Stimulated activated effector memory CD8-positive, alpha-beta T cell treated with anti-CD3 and anti-CD28 coated beads, Interleukin-12 subunit alpha, Interleukin-12 subunit beta, amount 100 ng/mL, for 72 hours (primary cell): ENCODE measurements at regions not wholly inside any gene's neighbourhood (a gene's known extent, or its start where the extent isn't known, plus 50 kb on each side); places are given as distances from the start of the nearest gene placed in this dataset.
A peak's percentile ranks its signal among the peaks of the same experiment; 100 is the strongest.
"Not testable (repeated sequence)": the region's sequence is repeated elsewhere in the genome, so short reads cannot be mapped to it uniquely, and the experiment has no call there.

Experiments used
- ATAC-seq: fragments of 150-1000 bp; cut with Tn5 transposase; 2 replicates; pipeline ENCODE4 v1.10.0; 2021
- DNase-seq, 2 donors: peaks; one replicate each; pipeline ENCODE4 v3.0.0; 2021 to 2022; ENCODE audit warnings: low spot score in 2 of 2
- H3K27ac Mint-ChIP-seq: one replicate; pipeline ENCODE4 v1.8.0; 2022; ENCODE audit warnings: mild to moderate bottlenecking, mixed read lengths
- H3K36me3 Mint-ChIP-seq: one replicate; pipeline ENCODE4 v1.8.0; 2022; ENCODE audit warnings: mild to moderate bottlenecking, mixed read lengths
- H3K4me1 Mint-ChIP-seq: one replicate; pipeline ENCODE4 v1.8.0; 2022; ENCODE audit warnings: mixed read lengths
- H3K4me3 Mint-ChIP-seq: one replicate; pipeline ENCODE4 v1.8.0; 2022; ENCODE audit warnings: mild to moderate bottlenecking, mixed read lengths
- H3K9me3 Mint-ChIP-seq: one replicate; pipeline ENCODE4 v1.8.0; 2022; ENCODE audit warnings: mixed read lengths

DNA sequence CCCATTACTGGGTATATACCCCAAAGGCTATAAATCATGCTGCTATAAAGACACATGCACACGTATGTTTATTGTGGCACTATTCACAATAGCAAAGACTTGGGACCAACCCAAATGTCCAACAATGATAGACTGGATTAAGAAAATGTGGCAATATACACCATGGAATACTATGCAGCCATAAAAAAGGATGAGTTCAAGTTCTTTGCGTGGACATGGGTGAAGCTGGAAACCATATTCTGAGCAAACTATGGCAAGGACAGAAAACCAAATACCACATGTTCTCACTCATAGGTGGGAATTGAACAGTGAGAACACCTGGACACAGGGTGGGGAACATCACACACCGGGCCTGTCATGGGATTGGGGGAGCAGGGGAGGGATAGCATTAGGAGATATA, 54.4 kb upstream of the MUCL1 start:
- H3K36me3 Mint-ChIP-seq, DNase-seq, H3K9me3 Mint-ChIP-seq, ATAC-seq, H3K4me1 Mint-ChIP-seq, H3K27ac Mint-ChIP-seq, H3K4me3 Mint-ChIP-seq: not testable (repeated sequence)

GRCh38 chr12:54798651-54799050, 55.7 kb upstream of the MUCL1 start:
- Mint-ChIP-seq H3K9me3 (no peaks in the 10 kb centered on the region), H3K36me3 (no peaks in the 10 kb centered on the region), H3K27ac (no peak overlapping the region), H3K4me3 (no peak overlapping the region), H3K4me1 (no peaks in the 10 kb centered on the region)
- ATAC-seq, result no peak
- DNase-seq, result no peak

DNA sequence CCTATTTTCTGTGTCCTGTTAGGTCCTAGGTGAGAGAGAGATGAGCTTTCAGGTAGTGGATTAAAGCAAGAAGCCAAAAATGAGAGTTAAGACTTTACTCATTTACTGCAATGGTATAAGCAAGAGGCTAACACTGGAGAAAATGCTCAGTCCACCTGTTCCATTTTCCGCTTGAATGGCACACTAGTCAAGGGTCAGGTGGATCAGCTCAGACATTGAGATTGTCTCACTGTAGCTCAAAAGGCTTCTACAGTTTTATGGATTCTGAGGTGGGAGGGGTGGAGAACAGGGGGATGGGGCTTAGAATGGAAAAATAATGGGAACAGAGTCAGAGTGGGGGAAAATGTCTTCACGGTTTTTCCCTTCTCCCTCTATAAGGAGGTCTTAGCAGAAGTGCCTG, 57.3 kb upstream of the MUCL1 start:
- Mint-ChIP-seq H3K27ac (no peak overlapping the region), H3K36me3 (no peaks in the 10 kb centered on the region), H3K4me1 (no peaks in the 10 kb centered on the region), H3K9me3 (no peaks in the 10 kb centered on the region), H3K4me3 (no peak overlapping the region)
- DNase-seq (no peak), ATAC-seq (no peak)

GRCh38 chr12:54795644-54796043, 58.7 kb upstream of the MUCL1 start:
- H3K9me3 Mint-ChIP-seq, result no peaks in the 10 kb centered on the region
- no peak for ATAC-seq
- no peak overlapping the region for H3K27ac Mint-ChIP-seq
- H3K4me3 Mint-ChIP-seq, result no peak overlapping the region
- no peaks in the 10 kb centered on the region for H3K4me1 Mint-ChIP-seq
- H3K36me3 Mint-ChIP-seq, result no peaks in the 10 kb centered on the region
- no peak for DNase-seq

- ATAC-seq, result no peak
- Mint-ChIP-seq H3K27ac (no peak overlapping the region), H3K9me3 (peaks cover 21% of the 10 kb centered on the region), H3K4me1 (no peaks in the 10 kb centered on the region), H3K36me3 (no peaks in the 10 kb centered on the region), H3K4me3 (no peak overlapping the region)
- no peak for DNase-seq
Observed at GRCh38 chr12:54786081-54786480, 68.2 kb upstream of the MUCL1 start.

- H3K9me3 Mint-ChIP-seq, result peaks cover 21% of the 10 kb centered on the region
- ATAC-seq, result no peak
- H3K27ac Mint-ChIP-seq, result no peak overlapping the region
- H3K4me1 Mint-ChIP-seq, result no peaks in the 10 kb centered on the region
- H3K36me3 Mint-ChIP-seq, result no peaks in the 10 kb centered on the region
- H3K4me3 Mint-ChIP-seq, result no peak overlapping the region
- DNase-seq, result no peak
Observed at GRCh38 chr12:54784115-54784514, 70.2 kb upstream of the MUCL1 start.

GRCh38 chr12:54777031-54777430, 77.3 kb upstream of the MUCL1 start:
- not testable (repeated sequence) for H3K9me3 Mint-ChIP-seq, H3K27ac Mint-ChIP-seq, DNase-seq, H3K4me1 Mint-ChIP-seq, H3K4me3 Mint-ChIP-seq, H3K36me3 Mint-ChIP-seq, ATAC-seq

- no peak overlapping the region for H3K4me3 Mint-ChIP-seq
- no peak overlapping the region for H3K27ac Mint-ChIP-seq
- no peak for DNase-seq
- H3K4me1 Mint-ChIP-seq, result no peaks in the 10 kb centered on the region
- ATAC-seq, result no peak
- no peaks in the 10 kb centered on the region for H3K36me3 Mint-ChIP-seq
- no peaks in the 10 kb centered on the region for H3K9me3 Mint-ChIP-seq
Observed at GRCh38 chr12:54773593-54773992, 80.7 kb upstream of the MUCL1 start.

GRCh38 chr12:54765652-54766051, 88.7 kb upstream of the MUCL1 start:
- H3K27ac Mint-ChIP-seq, result no peak overlapping the region
- H3K4me3 Mint-ChIP-seq, result no peak overlapping the region
- no peak for ATAC-seq
- H3K4me1 Mint-ChIP-seq, result no peaks in the 10 kb centered on the region
- no peaks in the 10 kb centered on the region for H3K9me3 Mint-ChIP-seq
- H3K36me3 Mint-ChIP-seq, result no peaks in the 10 kb centered on the region
- no peak for DNase-seq

DNA sequence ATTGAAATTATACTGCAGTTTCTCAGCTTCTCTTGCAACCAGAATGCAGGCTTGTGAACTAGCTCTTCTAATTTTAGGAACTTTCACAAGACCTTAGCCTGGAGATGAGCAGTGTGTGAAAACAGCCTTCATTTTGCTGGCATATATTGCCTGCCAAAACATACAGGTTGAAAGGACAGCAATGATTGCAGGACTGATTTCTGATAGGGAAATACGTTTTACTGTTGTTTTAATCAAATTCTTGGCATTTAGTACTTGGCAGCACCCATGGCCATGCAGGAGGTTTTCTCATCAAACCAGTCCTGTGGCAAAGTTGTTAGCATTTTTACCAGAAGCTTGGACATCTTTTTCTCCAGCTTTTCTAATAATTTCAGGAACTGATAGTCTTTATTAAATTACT, 91.9 kb upstream of the MUCL1 start:
- H3K27ac Mint-ChIP-seq, result no peak overlapping the region
- peaks cover 7% of the 10 kb centered on the region for H3K9me3 Mint-ChIP-seq
- ATAC-seq, result no peak
- H3K36me3 Mint-ChIP-seq, result no peaks in the 10 kb centered on the region
- no peak for DNase-seq
- H3K4me1 Mint-ChIP-seq, result no peaks in the 10 kb centered on the region
- no peak overlapping the region for H3K4me3 Mint-ChIP-seq

GRCh38 chr12:54759751-54760150, 94.6 kb upstream of the MUCL1 start:
- ATAC-seq, result no peak
- Mint-ChIP-seq H3K4me1 (no peaks in the 10 kb centered on the region), H3K9me3 (peaks cover 7% of the 10 kb centered on the region), H3K27ac (no peak overlapping the region), H3K4me3 (no peak overlapping the region), H3K36me3 (no peaks in the 10 kb centered on the region)
- DNase-seq, result no peak

- Mint-ChIP-seq H3K27ac (no peak overlapping the region), H3K4me3 (no peak overlapping the region), H3K9me3 (no peaks in the 10 kb centered on the region), H3K36me3 (no peaks in the 10 kb centered on the region), H3K4me1 (peaks cover 11% of the 10 kb centered on the region)
- ATAC-seq, result no peak
- no peak for DNase-seq
Observed at GRCh38 chr12:54751493-54751892, 102.8 kb upstream of the MUCL1 start.

DNA sequence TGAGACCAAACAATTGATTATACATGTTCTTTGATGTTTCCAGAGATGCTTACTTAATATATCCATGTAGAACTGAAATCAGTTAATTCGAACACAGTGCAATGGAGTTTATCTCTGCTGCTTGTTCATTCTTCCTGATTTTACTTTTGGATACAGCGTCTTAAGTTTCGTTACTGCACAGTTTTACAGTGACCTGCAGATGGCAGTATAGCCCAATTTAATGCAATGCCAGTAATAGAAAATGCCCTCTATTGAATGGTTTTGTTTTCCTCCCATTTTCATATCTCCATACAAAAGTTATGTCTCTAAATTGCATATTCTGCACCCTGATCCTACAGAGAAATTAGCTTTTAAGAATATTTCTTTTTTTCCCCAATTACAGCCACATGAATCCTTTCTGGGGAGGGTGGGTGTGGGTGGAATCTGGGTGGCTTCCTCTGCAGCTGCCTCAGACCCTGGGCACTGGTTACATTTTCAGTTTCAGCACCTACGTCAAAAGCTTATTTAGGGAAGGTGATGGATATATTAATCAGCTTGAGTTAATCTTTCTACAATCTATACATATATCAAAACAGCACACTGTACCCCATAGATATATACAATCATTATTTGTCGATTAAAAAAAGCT, 101.1 kb upstream of the DCD start:
- H3K27ac Mint-ChIP-seq, result no peak overlapping the region
- ATAC-seq (peak; percentile 70), DNase-seq (peak in 1 of 2 donors; percentile 11)
- no peaks in the 10 kb centered on the region for H3K36me3 Mint-ChIP-seq
- H3K9me3 Mint-ChIP-seq, result no peaks in the 10 kb centered on the region
- H3K4me1 Mint-ChIP-seq, result peaks cover 12% of the 10 kb centered on the region
- H3K4me3 Mint-ChIP-seq, result no peak overlapping the region

- H3K4me3 Mint-ChIP-seq, result no peak overlapping the region
- DNase-seq (no peak), ATAC-seq (no peak)
- no peaks in the 10 kb centered on the region for H3K9me3 Mint-ChIP-seq
- H3K27ac Mint-ChIP-seq, result no peak overlapping the region
- H3K4me1 Mint-ChIP-seq, result peaks cover 46% of the 10 kb centered on the region
- H3K36me3 Mint-ChIP-seq, result no peaks in the 10 kb centered on the region
Observed at GRCh38 chr12:54744590-54744989, 96.4 kb upstream of the DCD start.

DNA sequence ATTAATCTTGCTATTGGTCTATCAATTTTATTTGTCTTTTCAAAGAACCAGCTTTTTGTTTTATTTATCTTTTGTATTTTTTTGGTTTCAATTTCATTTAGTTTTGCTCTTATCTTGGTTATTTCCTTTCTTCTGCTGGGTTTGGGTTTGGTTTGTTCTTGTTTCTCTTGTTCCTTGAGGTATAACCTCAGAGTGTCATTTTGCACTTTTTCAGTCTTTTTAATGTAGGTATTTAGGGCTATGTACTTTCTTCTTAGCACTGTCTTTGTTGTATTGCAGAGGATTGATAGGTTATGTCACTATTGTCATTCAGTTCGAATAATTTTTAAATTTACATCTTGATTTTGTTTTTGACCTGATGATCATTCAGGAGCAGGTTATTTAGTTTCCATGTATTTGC, 92.7 kb upstream of the DCD start:
- H3K9me3 Mint-ChIP-seq, result peaks cover 5% of the 10 kb centered on the region
- DNase-seq (no peak), ATAC-seq (no peak)
- H3K4me3 Mint-ChIP-seq, result peak overlapping the region; percentile 28
- peaks cover 74% of the 10 kb centered on the region for H3K4me1 Mint-ChIP-seq
- no peaks in the 10 kb centered on the region for H3K36me3 Mint-ChIP-seq
- H3K27ac Mint-ChIP-seq, result peak overlapping the region; percentile 80

DNA sequence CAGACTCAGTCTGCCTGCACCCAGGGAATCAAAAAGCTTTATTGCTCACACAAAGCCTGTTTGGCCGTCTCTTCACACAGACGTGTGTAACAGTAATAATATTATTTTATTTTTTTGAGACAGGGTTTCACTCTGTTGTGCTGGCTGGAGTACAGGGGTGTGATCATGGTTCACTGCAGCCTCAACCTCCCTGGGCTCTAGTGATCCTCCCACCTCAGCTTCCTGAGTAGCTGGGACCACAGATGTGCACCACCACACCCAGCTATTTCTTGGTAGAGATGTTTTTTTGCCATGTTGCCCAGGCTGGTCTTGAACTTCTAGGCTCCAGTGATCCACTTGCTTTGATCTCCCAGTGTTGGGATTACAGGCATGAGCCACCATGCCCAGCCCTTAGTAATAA, 88.4 kb upstream of the DCD start:
- H3K4me1 Mint-ChIP-seq, result peaks cover 52% of the 10 kb centered on the region
- no peaks in the 10 kb centered on the region for H3K36me3 Mint-ChIP-seq
- ATAC-seq (no peak), DNase-seq (no peak)
- peaks cover 9% of the 10 kb centered on the region for H3K9me3 Mint-ChIP-seq
- peak overlapping the region; percentile 55 for H3K27ac Mint-ChIP-seq
- no peak overlapping the region for H3K4me3 Mint-ChIP-seq
